ENCODE measurements at regions not wholly inside any gene's neighbourhood (a gene's known extent, or its start where the extent isn't known, plus 50 kb on each side); places are given as distances from the start of the nearest gene placed in this dataset.

DNA sequence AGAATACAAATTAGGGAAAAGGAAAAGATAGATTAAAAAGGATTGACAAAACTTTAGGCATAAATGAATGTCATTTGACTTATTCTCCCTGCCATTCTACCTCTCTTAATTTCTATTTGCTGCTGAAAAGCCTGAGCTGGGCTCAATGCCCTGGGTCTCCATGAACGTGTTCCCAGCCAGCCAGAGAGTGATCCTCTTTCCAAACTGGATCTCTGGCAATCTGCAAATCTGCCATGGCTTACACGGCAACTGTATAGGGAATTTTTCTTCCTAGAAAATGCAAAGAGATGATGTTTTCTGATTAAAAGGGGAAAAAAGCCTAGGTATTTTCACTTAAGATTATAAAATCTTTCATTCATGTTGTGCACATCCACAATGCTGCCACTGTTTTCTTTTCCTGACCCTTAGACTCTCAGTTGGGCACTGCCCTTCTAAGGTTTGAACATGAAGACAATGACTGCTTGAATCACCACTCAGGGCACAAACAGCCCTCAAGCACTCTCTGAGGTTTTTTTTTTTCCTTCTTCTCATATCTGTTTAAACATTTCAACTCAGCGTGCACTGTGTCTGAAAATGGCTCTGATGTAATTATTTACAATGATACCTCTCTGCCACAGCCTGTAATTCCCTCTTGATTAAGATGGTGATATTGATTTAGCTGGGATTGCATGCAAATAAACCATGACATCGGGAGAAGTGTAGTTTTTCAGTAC, 60.3 kb downstream of the DACT1 start:
- in situ Hi-C loops (cut with MboI; ENCODE audit: low sequenced_read_pairs), result no loop called here

DNA sequence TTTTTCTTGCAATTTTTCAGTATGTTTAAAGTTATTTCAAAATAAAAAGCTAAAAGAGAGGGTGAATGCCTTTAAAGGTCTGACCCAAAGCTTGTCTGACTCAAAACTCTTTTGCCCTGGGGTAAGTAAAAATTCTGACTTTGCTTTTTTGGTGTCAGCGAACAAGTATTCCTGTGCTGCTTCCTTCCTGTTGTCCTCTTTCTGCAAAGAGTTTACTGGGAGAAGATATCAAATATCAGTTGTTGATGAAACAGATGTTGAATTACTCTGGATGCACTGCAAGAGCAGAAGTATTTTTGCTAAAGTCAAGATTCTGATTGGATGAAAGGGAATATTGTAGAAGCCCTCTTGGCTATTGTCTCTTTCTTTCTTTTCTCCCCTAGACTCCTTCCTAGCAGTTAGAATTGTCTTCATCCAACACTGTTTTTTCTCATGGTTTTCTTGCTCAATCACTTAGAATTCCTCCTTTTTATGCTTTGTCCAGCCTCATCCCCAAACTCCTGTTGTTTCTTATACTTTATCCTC, 62.0 kb downstream of the DACT1 start:
- in situ Hi-C loops (cut with MboI; ENCODE audit: low sequenced_read_pairs), result no loop called here

DNA sequence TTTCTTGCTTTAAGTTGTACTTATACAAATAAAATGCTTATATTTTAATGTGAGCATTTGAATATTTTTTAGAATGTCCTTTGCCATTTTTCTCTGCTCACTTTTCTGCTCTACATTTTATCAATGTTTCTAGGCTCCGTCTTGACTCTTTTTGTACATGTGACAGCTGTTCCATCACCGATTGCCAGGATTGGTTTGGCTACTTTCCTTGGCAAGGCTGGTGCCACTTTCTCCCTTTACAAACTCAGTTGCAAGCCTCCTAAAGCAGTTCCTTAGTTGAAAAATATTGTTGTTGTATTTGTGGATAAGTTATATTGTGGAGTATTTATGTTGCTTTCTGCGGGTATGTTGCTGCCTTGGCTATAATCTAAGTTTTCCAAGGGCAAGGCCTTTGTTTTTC, 63.4 kb downstream of the DACT1 start:
- in situ Hi-C loops (cut with MboI; ENCODE audit: low sequenced_read_pairs), result no loop called here

DNA sequence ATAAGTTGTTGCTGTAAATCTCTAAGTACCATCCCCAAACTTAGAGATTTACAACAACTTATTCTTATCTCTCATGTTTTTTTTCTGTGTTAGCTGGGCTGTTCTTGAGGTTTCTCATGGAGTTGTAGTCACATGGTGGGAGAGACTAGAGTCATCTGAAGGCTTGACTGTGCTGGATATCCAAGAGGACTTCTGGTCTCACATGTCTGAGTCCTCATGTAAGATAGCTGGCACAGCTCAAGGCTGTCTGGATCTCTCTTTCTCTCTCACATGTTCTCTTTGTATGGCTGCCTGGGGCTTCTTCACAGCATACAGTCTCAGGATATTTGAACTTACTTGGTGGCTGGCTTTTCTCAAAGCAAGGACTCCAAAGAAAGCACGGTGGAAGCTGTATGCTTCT, 63.8 kb downstream of the DACT1 start:
- in situ Hi-C loops (cut with MboI; ENCODE audit: low sequenced_read_pairs), result no loop called here

DNA sequence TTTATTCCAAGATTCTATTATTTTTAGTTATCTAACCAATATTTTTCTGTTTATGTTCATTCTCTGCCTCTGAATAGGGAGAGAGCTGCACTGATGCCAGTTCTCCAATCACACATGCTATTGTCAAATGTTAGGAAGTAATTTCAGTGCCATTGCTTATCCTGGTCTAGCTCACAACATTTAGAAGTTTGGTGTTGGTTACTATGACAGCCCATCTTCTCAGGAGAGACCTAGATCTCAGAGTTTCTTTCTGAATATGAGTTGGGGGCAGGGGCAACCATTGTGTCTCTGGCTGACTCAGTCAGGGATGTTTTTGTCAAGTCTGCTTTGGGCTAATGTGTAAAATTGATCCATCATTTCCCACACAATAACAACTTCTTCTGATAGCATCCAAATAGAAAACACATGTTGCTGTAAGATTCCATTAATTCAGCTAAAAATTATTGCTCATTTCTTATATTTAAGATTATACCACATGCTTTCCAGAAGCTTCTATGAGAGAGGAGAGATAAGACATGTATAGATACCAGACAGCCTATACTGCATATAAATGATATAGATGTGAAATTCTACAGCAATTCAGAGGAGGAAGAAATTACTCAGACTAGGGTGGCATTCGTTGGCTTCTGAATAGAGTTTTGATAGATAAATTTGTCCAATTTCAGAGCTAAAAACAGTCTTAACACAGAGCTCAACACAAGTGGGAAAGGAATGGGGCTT, 64.8 kb downstream of the DACT1 start:
- in situ Hi-C loops (cut with MboI; ENCODE audit: low sequenced_read_pairs), result no loop called here

DNA sequence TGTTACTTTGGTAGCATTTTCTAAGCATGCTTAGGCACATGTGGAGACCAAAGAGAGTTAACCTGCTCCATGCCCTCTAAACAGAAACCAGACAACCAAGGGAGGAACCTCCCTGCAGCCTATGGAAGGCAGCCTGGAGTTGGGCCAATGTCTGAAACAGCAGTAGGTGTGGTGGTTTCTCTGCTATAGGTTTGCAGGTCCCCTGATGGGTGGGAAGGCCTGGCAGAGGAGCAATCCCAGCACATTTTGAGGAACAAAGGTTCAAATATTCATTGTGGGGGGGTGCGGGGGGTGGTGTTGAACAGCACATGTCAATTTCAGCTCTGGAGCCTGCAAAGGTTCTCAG, 65.4 kb downstream of the DACT1 start:
- in situ Hi-C loops (cut with MboI; ENCODE audit: low sequenced_read_pairs), result no loop called here

DNA sequence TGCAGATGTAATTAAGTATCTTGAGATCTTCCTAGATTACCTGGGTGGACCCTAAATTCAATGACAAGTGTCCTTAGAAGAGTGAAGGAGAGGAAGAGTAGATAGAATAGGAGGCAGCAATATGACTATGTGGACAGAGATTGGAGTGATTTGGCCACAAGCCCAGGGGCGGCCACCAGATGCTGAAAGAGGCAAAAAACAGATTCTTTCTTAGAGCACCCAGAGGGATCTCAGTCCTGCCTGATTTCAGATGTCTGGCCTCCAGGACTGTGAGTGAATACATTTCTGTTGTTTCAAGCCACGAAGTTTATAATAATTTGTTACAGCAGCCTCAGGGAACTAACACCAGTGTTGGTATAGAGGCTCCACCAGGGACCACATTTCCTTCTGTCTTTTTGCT, 67.3 kb downstream of the DACT1 start:
- in situ Hi-C loops (cut with MboI; ENCODE audit: low sequenced_read_pairs), result no loop called here

DNA sequence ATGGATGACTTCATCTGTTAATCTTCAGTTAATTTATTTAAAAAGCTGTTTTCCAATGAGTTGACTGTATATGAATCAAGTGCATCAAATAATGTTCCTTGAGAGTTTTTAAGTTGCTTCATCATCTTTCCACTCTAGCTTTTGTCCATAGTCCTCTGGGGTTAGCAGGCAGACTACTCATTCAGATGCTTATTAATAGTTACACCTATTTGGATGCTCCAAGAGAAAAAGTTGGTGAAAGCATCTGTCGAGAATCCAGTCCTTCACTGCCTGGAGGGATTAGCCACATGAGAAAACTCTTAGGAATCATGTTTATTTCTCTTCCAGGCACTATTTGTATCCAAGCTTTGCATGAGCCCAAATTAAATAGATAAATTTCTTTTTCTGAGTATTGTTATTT, 70.2 kb downstream of the DACT1 start:
- in situ Hi-C loops (cut with MboI; ENCODE audit: low sequenced_read_pairs), result no loop called here

DNA sequence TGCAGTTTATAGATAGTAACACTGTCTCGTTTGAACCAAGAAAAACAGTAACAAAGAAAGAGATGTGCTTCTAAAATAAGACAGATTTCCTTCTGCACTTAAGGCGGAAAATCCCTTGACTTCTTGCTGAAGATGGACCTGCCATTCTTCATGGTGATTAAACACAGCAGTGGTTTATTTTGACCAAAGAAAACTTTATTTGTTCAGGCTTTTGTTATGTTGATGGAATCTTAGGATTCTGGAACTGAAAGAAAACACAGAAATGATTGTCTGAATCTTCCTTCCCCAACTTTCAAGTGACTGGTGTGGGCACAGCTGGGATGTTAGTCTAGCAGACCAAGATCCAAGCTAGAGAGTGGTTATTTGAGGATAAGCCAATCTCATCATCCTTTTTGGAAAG, 72.2 kb downstream of the DACT1 start:
- in situ Hi-C loops (cut with MboI; ENCODE audit: low sequenced_read_pairs), result no loop called here

DNA sequence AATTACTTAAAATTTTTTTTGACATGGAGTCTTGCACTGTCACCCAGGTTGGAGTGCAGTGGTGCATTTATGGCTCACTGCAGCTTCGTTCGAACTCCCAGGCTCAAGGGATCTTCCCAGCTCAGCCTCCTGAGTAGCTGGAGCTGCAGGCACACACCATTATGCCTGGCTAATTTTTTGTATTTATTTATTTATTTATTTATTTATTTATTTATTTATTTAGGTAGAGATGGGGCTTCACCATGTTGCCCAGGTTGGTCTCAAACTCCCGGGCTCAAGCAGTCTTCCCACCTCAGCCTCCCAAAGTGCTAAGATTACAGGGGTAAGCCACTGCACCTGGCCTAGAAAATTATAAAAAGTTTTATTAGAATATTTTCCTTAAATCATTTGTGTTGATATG, 73.6 kb downstream of the DACT1 start:
- in situ Hi-C loops (cut with MboI; ENCODE audit: low sequenced_read_pairs), result no loop called here

DNA sequence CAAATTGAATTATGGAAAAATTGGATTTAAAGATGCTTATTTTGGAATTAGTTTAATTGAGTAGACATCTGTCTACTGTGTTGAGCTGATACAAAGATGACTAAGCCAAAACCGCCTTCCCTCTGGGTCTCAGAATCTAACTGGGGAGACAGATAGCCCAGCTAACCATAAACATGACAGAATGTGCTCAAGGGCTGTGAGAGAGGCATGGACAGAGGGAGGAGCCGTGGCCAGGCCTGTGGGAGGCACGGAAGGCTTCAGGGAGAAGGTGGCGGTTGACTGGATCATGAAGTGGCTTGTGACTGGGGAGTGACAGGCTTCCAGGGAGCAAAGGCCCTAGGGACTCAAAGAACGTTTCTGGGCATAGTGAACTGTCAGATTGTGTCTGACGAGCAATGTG, 74.6 kb downstream of the DACT1 start:
- in situ Hi-C loops (cut with MboI; ENCODE audit: low sequenced_read_pairs), result no loop called here

DNA sequence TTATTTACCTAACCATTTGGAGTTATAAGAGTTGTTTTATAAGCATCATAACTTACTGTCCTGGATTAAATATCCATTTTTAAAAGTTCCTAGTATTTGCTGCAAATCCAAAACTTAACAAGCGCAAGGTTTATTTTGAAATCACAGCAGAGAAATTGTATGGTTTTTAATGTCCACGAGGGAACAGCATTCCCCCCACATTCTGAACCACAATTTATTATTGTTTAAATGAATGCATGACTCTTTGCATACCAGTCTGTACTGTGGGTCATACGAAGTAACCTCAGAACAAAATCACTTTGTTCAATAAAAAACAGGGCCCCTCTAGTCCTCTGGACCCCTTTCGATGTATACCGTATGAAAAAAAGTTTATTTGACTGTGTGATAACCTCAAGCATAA, 75.9 kb downstream of the DACT1 start:
- in situ Hi-C loops (cut with MboI; ENCODE audit: low sequenced_read_pairs), result no loop called here

DNA sequence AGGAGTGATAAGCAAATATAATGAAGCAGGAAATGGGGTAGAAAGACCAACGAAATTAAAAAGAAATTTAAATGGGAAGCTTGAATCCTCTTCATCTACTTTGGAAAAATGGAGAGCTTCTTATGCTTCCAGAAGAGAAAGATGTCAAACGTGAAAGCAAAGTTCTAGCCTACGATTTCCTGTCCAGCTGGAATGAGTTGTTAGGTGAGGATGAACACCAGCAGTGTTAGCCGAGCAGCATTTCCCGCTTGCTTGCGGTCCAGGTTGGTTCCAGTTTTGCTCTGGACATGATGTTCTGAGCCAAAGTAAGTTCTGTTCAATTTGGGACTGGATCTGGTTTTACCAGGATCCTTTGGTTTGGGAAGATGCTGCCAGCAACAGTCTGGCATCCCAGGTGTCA, 78.9 kb downstream of the DACT1 start:
- in situ Hi-C loops (cut with MboI; ENCODE audit: low sequenced_read_pairs), result no loop called here

DNA sequence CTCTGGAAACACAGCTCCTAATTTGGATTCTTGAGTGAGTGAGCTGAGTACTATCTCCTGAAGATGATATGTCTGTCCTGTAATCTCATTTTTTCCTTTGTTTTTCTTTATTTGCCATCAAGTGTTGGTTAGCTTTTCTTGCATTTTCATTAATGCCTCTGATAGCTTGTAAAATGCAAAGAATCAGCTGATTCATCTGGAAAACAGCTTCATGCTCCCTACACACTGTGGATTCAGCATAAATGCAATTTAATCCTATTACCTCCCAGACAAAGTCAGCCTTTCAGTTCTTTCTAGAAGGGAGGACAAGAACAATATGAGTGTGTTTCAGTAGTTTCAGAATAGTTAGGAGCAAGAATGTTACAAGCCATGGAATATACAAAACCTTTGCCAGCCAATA, 79.4 kb downstream of the DACT1 start:
- in situ Hi-C loops (cut with MboI; ENCODE audit: low sequenced_read_pairs), result no loop called here

DNA sequence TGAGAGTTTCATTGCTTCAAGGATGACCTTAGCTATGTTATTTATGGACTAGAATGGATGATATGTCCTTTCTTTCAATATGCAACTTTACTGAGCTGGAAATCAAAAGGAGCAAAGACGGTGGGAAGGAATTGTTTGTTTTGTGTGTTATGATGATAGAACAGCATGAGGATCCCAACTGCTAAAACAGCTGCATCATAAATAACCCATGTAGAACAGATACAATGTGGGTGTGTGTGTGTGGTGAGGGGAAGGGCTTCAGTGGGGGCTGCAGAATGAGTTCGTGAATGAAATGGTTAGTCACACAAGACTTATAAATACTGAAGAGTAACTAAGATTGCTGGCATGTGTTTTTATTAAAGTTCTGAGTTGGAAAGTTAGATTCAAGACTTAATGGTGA, 80.1 kb downstream of the DACT1 start:
- in situ Hi-C loops (cut with MboI; ENCODE audit: low sequenced_read_pairs), result no loop called here

DNA sequence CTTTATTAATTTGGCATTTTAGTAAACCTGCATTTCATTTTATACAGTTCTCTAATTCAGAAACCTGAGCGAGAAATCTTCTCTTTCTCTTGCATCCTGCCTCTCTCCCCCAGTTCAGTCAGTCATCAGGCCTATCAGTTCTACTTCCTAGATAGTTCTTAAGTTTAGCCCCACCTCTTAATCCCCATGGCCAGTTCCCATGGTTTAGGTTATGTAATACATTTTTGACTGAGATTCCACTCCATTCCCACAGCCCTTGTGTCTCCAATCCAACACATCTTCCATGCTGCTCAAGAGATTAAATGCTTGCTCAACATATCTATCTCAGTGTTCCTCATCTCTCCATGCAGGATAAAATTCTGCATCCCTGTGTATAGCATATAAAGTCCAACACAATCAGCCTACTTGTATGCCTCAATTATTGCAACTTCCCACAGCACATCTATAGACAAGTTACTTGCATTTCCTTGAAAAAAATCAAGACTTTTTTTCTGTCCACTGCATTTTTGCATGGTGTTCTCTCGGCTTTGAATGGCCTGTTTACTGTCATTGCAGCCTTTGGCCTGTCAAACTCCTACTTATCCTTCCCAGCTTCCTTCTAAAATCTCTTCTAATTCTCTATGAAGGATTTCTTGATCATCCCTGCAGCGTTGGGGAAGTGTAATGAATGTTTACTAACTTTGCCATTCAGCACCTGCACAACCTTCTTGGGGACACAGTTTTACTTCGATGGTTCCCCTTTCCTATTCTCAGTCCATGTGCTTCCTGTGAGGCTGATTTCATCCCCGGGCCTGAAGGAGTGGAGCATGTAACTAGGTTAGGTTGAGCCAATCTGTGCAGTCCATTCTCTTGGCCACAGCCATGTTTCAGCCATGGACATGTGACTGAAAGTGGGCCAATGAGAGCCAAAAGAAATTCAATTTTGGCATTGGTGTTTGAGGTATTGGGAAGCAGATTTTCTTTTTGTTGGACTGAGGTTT, 80.8 kb downstream of the DACT1 start:
- in situ Hi-C loops (cut with MboI; ENCODE audit: low sequenced_read_pairs), result no loop called here

DNA sequence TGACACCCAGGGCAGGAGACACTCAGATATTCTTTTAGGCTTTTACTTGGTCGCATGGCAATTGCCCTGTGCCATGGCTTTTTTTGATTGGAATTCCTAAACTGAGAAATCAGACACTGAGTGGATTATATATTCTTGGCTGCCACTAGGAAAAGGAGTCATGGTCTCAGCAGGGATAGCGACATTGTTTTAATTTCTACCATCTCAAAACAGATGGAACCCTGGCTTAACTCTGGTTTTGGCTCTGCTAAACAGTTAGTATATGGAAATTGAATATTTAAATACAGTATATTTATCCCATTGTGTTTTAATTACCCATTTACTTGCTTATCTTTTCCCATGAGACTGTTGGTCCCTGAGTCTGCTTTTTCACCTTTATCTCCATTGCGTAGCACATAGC, 84.0 kb downstream of the DACT1 start:
- in situ Hi-C loops (cut with MboI; ENCODE audit: low sequenced_read_pairs), result no loop called here

DNA sequence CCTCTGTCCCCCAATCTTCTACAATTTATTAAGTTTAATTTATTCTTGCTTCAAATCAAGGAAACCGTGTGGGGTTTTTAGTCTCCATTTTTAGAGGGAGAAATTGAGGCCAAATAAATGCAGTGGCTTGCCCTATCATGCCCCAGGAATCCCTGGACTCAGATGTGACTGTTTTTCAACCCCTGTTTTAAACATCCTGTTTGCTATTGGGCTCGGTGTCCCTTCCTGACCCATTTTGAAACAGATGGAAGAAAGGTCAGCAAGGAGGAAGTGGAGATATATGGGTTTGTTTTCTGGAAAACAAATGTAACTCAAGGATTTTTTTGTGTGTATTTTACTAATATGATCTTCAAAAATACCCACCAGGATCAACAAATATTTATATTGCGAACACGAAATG, 84.7 kb downstream of the DACT1 start:
- in situ Hi-C loops (cut with MboI; ENCODE audit: low sequenced_read_pairs), result no loop called here

DNA sequence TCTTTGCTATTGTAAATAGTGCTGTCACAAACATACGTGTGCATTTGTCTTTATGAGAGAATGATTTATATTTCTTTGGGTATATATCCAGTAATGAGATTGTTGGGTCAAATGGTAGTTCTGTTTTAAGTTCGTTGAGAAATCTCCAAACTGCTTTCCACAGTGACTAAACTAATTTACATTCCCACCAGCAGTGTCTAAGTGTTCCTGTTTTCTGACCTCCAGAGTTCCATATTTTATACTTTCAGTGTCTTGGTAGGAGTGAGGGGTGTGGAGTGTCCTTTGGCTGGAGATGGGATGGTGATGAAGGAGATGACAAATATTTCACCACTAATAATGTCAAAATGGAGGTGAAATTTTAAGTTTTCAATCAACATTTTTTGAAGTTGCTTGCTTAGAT, 86.4 kb downstream of the DACT1 start:
- in situ Hi-C loops (cut with MboI; ENCODE audit: low sequenced_read_pairs), result no loop called here

DNA sequence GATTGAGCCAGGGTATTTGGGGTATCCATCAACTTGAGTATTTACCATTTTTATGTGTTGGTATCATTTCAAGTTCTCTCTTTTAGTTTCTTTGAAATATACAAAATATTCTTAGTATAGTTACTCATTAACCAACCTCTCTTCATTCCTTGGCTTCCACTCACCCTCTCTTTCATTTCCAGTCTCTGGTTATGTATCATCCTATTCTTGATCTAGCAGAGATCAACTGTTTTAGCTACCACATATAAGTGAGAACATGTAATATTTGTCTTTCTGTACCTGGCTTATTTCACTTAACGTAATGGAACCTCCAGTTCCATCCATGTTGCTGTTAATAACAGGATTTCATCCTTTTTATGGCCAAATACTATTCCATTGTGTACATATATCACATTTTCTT, 86.9 kb downstream of the DACT1 start:
- in situ Hi-C loops (cut with MboI; ENCODE audit: low sequenced_read_pairs), result no loop called here

DNA sequence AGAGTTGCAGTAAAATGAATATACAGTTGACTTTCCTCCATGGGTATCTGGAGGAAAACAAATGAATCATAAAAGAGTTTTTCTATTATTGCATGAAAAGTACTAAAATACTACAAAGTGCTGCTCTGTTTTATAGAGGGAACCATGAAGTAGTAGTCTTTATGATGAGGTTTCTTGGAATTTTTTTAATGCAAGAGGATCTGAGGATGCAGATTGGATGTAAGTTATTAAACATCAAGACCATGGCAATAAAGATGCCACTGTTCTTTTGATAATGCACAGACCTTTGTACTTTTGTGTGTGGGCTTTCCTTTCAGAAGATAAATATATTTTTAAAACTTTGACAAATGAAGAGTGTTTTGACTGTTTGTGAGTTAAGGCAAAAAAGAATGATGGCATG, 87.5 kb downstream of the DACT1 start:
- in situ Hi-C loops (cut with MboI; ENCODE audit: low sequenced_read_pairs), result no loop called here

DNA sequence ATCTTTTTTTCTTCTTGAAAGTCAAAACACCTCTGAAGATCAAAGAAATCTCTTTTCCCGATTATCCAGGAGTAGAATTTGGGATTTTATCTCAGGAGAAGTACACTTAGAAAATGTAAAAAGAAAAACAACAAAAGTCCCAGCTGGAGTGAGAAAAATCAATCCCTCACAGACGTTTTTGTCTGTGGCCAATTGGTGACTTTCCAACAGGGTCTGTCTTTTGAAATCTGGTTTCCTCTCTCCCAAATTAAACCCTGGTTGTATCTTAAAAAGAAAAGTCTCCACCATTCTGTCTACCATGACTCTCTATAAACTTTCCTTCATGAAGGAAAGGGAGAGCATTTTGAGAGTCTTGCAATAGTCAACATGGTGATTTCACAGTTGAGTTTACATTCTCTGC, 88.1 kb downstream of the DACT1 start:
- in situ Hi-C loops (cut with MboI; ENCODE audit: low sequenced_read_pairs), result no loop called here
